K562 (cell line): ENCODE measurements at regions not wholly inside any gene's neighbourhood (a gene's known extent, or its start where the extent isn't known, plus 50 kb on each side); places are given as distances from the start of the nearest gene placed in this dataset.

Experiments
- ATAC-seq: fragments of 200-7000 bp; cut with Tn5 transposase; 3 replicates; pipeline ENCODE4 v1.9.1; 2020; ENCODE audit warnings: moderate library complexity
- BruUV-seq: library from RNA; stranded (reverse); fragments of 400-500 nt; replicated peaks from 2 replicates; lab custom pipeline; 2021; lab: Mats Ljungman, UMichigan
- CTCF ChIA-PET: fragments of 300-600 bp; formaldehyde crosslinking; extraction: SDS; loops from one replicate; lab custom pipeline; 2021; ENCODE audit warnings: low intra/inter-chr PET ratio; lab: Yijun Ruan, JAX
- POLR2A ChIA-PET: fragments of 300-600, 350-650 bp; sonication (Branson Sonifier 250); formaldehyde crosslinking; extraction: SDS; loops from one replicate; lab custom pipeline; 2021; ENCODE audit warnings: antibody characterized with exemption, inconsistent platforms; lab: Yijun Ruan, JAX
- DNase-seq, 4 experiments: peaks; one replicate each; pipeline versions ENCODE4 v3.0.0 to v3.0.0-alpha.2; 2011 to 2018; ENCODE audit warnings: low spot score in 3 of 4, mixed read lengths in 3 of 4; ENCODE audit errors: extremely low read depth in 1 of 4
- FAIRE-seq: peaks from 2 replicates; lab custom pipeline; 2011; peaks lifted over from hg19 to GRCh38; lab: Jason Lieb, UNC
- H2AFZ ChIP-seq: 2 replicates; pipeline ENCODE4 v1.6.0; 2011; ENCODE audit warnings: low read depth, low read length, control low read depth, inconsistent platforms
- H3K27ac ChIP-seq: fragments of 200-600 bp; 3 replicates; pipeline ENCODE4 v1.8.0; 2011; ENCODE audit warnings: low read depth, mild to moderate bottlenecking, control low read depth, inconsistent platforms, low read length, moderate library complexity, mixed read lengths; ENCODE audit errors: extremely low read depth
- H3K27me3 ChIP-seq, 2 experiments: fragments of 300-600 bp in 1 of 2; 2 replicates in 1 of 2; 3 replicates in 1 of 2; pipeline versions ENCODE4 v1.6.0 to v1.8.0; 2011; ENCODE audit warnings: inconsistent platforms in 2 of 2, low read length in 2 of 2, mild to moderate bottlenecking in 1 of 2, mixed read lengths in 1 of 2, moderate library complexity in 1 of 2; ENCODE audit not compliant: control insufficient read depth in 2 of 2, insufficient read depth in 2 of 2
- H3K36me3 ChIP-seq: fragments of 300-600 bp; 3 replicates; pipeline ENCODE4 v1.8.0; 2011; ENCODE audit warnings: mild to moderate bottlenecking, low read length, inconsistent platforms; ENCODE audit not compliant: control insufficient read depth, insufficient read depth
- H3K4me1 ChIP-seq, 2 experiments: fragments of 200-600 bp in 1 of 2; replicated peaks in 1 of 2; 2 replicates in 1 of 2; 3 replicates in 1 of 2; pipeline versions ENCODE4 v1.5.1 to v1.8.0; 2011; ENCODE audit warnings: inconsistent platforms in 2 of 2, low read length in 2 of 2, mild to moderate bottlenecking in 1 of 2, mixed read lengths in 1 of 2, moderate library complexity in 1 of 2; ENCODE audit not compliant: control insufficient read depth in 2 of 2, insufficient read depth in 2 of 2
- H3K4me2 ChIP-seq: 2 replicates; pipeline ENCODE4 v1.6.1; 2011; ENCODE audit warnings: low read length, control low read depth, inconsistent platforms, mixed read lengths; ENCODE audit not compliant: insufficient read depth
- H3K4me3 ChIP-seq: fragments of 200-600 bp; sonication (generic), shearing (Covaris generic); 2 replicates; pipeline ENCODE4 v1.5.1; 2016; ENCODE audit warnings: control low read depth, inconsistent platforms
- H3K79me2 ChIP-seq: fragments of 200-600 bp; 3 replicates; pipeline ENCODE4 v1.8.0; 2011; ENCODE audit warnings: low read length, inconsistent platforms; ENCODE audit not compliant: control insufficient read depth, insufficient read depth
- H3K9ac ChIP-seq, 2 experiments: 2 replicates each; pipeline versions ENCODE4 v1.6.0 to v1.6.1; 2011; ENCODE audit warnings: low read depth in 2 of 2, low read length in 2 of 2, control low read depth in 1 of 2, inconsistent platforms in 1 of 2, mild to moderate bottlenecking in 1 of 2, mixed read lengths in 1 of 2; ENCODE audit not compliant: insufficient read depth in 1 of 2
- H3K9me1 ChIP-seq: one replicate; pipeline ENCODE4 v1.6.0; 2011; ENCODE audit warnings: inconsistent platforms, mild to moderate bottlenecking, low read length, moderate library complexity; ENCODE audit not compliant: control insufficient read depth, insufficient read depth
- H3K9me3 ChIP-seq: replicated peaks from 2 replicates; pipeline ENCODE4 v1.5.1; 2011; ENCODE audit warnings: low read depth, low read length, inconsistent platforms; ENCODE audit not compliant: control insufficient read depth, insufficient read depth
- H4K20me1 ChIP-seq: replicated peaks from 2 replicates; pipeline ENCODE4 v1.6.1; 2011; ENCODE audit warnings: low read length, inconsistent platforms, mixed read lengths; ENCODE audit not compliant: control insufficient read depth, insufficient read depth
- ADNP ChIP-seq: fragments of 200-800 bp; sonication (Bioruptor generic); IDR thresholded peaks from 2 replicates; pipeline ENCODE4 v1.6.1; 2016; ENCODE audit warnings: missing genetic modification characterization, missing compliant biosample characterization
- ARHGAP35 ChIP-seq: fragments of 450-650 bp; IDR thresholded peaks from 2 replicates; pipeline ENCODE4 v1.6.1; 2018; ENCODE audit not compliant: partially characterized antibody
- BACH1 ChIP-seq: fragments of 200-800 bp; sonication (Bioruptor generic); IDR thresholded peaks from 2 replicates; pipeline ENCODE4 v1.6.1; 2016; ENCODE audit warnings: missing genetic modification characterization, missing compliant biosample characterization
- CAMTA2 ChIP-seq: fragments of 250-450 bp; sonication (Bioruptor Pico); conservative IDR thresholded peaks from 2 replicates; pipeline ENCODE4 v1.5.1; 2022
- ELF4 ChIP-seq: fragments of 450-650 bp; formaldehyde crosslinking; IDR thresholded peaks from 2 replicates; pipeline ENCODE4 v1.4.0; 2022; ENCODE audit warnings: missing genetic modification characterization
- MAFK ChIP-seq: IDR thresholded peaks from 2 replicates; pipeline ENCODE4 v1.6.1; 2011; ENCODE audit warnings: low read length, improper control_type of control experiment
- TEAD4 ChIP-seq, 2 experiments: sonication (generic) in 1 of 2; formaldehyde crosslinking in 1 of 2; IDR thresholded peaks; 2 replicates each; pipeline versions ENCODE4 v1.6.1 to v1.8.0; 2012 to 2022; ENCODE audit warnings: borderline replicate concordance in 1 of 2, inconsistent platforms in 1 of 2, low read length in 1 of 2, mild to moderate bottlenecking in 1 of 2, missing genetic modification reagents in 1 of 2
- ZNF253 ChIP-seq: fragments of 250-450 bp; sonication (Bioruptor Pico); conservative IDR thresholded peaks from 2 replicates; pipeline ENCODE4 v1.6.1; 2021; ENCODE audit warnings: mild to moderate bottlenecking
- ZNF644 ChIP-seq: fragments of 200-800 bp; sonication (Bioruptor generic); IDR thresholded peaks from 2 replicates; pipeline ENCODE4 v1.6.1; 2016; ENCODE audit warnings: low read depth, missing genetic modification characterization, missing compliant biosample characterization
- WGBS: fragments of 100-300 bp; shearing (Covaris generic); methylation state at CpG from one replicate; pipeline ENCODE4 v1.1.6; 2016; ENCODE audit warnings: low coverage, mixed read lengths; ENCODE audit not compliant: insufficient coverage; ENCODE audit errors: missing lambda C conversion rate; 5-methylcytosine and 5-hydroxymethylcytosine counted together
- in situ Hi-C: fragments of 300-500 bp; cut with MboI; formaldehyde crosslinking; loops from 4 replicates; pipeline ENCODE4 v1.15.0; 2018; ENCODE audit warnings: inconsistent platforms, mixed read lengths
- intact Hi-C: fragments of 100-400 bp; cut with micrococcal nuclease; formaldehyde crosslinking; loops from 2 replicates; pipeline ENCODE4 v1.14.2; 2022
- TF ChIP-seq, protein P1 (sequence below): sonication (generic); formaldehyde crosslinking; IDR thresholded peaks from 2 replicates; pipeline ENCODE4 v1.8.0; 2023; ENCODE audit warnings: mild to moderate bottlenecking, missing genetic modification reagents
- TF ChIP-seq, protein P2 (sequence below): sonication (generic); formaldehyde crosslinking; IDR thresholded peaks from 2 replicates; pipeline ENCODE4 v1.8.1; 2023; ENCODE audit warnings: mild to moderate bottlenecking, missing genetic modification reagents
- TF ChIP-seq, protein P3 (sequence below): fragments of 250-450 bp; sonication (Bioruptor Pico); IDR thresholded peaks from 2 replicates; pipeline ENCODE4 v1.8.0; 2022; ENCODE audit warnings: inconsistent platforms
- TF ChIP-seq, protein P4 (sequence below): sonication (generic); formaldehyde crosslinking; IDR thresholded peaks from 2 replicates; pipeline ENCODE4 v1.9.0; 2022; ENCODE audit warnings: mild to moderate bottlenecking, missing genetic modification reagents
- TF ChIP-seq, protein P5 (sequence below): fragments of 450-650 bp; IDR thresholded peaks from 2 replicates; pipeline ENCODE4 v1.6.1; 2016; ENCODE audit warnings: antibody characterized with exemption
- TF ChIP-seq, protein P6 (sequence below): IDR thresholded peaks from 2 replicates; pipeline ENCODE4 v1.6.1; 2016; ENCODE audit warnings: missing genetic modification characterization, missing compliant biosample characterization

DNA sequence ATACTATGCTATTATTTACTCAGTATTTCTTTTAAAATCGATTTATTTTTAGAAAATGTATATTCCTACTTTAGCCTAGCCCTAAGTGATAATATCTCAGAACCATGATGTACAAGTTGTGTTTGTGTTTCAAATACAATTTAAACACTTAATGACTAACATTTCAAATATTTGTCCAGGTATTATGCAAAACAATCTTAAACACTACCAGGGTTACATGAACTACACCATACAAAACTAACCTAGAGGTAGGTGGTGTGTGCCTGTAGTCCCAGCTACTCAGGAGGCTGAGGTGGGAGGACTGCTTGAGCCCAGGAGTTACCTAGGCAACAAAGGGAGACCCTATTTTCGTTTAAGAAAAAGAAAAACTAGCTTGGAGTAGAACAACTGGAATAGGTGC is 83.0 kb upstream of the TMEM33 start (continued):
- TF ChIP-seq, protein P1, sequence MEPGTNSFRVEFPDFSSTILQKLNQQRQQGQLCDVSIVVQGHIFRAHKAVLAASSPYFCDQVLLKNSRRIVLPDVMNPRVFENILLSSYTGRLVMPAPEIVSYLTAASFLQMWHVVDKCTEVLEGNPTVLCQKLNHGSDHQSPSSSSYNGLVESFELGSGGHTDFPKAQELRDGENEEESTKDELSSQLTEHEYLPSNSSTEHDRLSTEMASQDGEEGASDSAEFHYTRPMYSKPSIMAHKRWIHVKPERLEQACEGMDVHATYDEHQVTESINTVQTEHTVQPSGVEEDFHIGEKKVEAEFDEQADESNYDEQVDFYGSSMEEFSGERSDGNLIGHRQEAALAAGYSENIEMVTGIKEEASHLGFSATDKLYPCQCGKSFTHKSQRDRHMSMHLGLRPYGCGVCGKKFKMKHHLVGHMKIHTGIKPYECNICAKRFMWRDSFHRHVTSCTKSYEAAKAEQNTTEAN = no peak

DNA sequence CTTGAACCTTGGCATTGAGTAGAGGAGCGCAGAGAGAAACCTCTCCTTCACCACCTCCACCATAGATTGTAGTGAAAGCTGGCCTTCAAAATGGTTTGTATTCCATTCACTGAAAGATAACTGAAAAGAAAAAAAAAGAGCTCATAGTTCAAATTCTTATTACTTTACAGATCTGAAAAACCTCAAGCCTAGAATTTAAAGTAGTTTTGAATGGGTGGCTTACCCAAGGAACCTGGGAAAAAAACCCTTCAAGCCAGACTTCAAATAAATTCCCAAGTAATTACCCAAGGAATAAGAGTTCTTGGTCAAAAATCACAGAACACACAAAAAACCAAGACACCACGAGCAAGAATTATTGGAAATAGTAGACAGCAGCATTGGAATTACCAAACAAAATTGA is 83.6 kb upstream of the TMEM33 start:
- DNase-seq (no peak), ATAC-seq (no peak), FAIRE-seq (no peak)
- Histone ChIP-seq H3K4me1 (no peaks in the 10 kb centered on the region), H3K79me2 (no peaks in the 10 kb centered on the region), H3K27me3 (0 out of 5 replicates have a peak, but pooled peaks cover 0 to 3% of the 10 kb centered on the region in 2 experiments), H3K4me2 (no peak overlapping the region), H3K9ac (no peak overlapping the region), H3K9me1 (no peaks in the 10 kb centered on the region), H3K4me3 (no peak overlapping the region), H4K20me1 (no peaks in the 10 kb centered on the region), H3K36me3 (no peaks in the 10 kb centered on the region), H2AFZ (no peak overlapping the region), H3K9me3 (no peaks in the 10 kb centered on the region), H3K27ac (no peak overlapping the region)
- ChIA-PET CTCF (no interaction called here), POLR2A (no interaction called here)
- intact Hi-C loops (no loop called here), in situ Hi-C loops (no loop called here)
- BruUV-seq = no TSS peak
- whole genome bisulfite sequencing = 0% methylated on average over 2 of the region's 2 CpGs
- TF ChIP-seq, protein P2, sequence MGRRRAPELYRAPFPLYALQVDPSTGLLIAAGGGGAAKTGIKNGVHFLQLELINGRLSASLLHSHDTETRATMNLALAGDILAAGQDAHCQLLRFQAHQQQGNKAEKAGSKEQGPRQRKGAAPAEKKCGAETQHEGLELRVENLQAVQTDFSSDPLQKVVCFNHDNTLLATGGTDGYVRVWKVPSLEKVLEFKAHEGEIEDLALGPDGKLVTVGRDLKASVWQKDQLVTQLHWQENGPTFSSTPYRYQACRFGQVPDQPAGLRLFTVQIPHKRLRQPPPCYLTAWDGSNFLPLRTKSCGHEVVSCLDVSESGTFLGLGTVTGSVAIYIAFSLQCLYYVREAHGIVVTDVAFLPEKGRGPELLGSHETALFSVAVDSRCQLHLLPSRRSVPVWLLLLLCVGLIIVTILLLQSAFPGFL (CRISPR knock-in tag) = no peak
- TF ChIP-seq ELF4 (CRISPR knock-in tag) (no peak), BACH1 (no peak), MAFK (no peak), ZNF644 (no peak), TEAD4 (IDR thresholded peaks at IDR 0.05; ENCODE audit: low read length) (no peak), TEAD4 (CRISPR knock-in tag; IDR thresholded peaks at IDR 0.05; ENCODE audit: borderline replicate concordance) (no peak), ARHGAP35 (no peak), ADNP (tag) (no peak), ZNF253 (CRISPR knock-in tag) (no peak), CAMTA2 (CRISPR knock-in tag) (no peak)
- TF ChIP-seq, protein P3, sequence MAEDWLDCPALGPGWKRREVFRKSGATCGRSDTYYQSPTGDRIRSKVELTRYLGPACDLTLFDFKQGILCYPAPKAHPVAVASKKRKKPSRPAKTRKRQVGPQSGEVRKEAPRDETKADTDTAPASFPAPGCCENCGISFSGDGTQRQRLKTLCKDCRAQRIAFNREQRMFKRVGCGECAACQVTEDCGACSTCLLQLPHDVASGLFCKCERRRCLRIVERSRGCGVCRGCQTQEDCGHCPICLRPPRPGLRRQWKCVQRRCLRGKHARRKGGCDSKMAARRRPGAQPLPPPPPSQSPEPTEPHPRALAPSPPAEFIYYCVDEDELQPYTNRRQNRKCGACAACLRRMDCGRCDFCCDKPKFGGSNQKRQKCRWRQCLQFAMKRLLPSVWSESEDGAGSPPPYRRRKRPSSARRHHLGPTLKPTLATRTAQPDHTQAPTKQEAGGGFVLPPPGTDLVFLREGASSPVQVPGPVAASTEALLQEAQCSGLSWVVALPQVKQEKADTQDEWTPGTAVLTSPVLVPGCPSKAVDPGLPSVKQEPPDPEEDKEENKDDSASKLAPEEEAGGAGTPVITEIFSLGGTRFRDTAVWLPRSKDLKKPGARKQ (CRISPR knock-in tag) = no peak
- TF ChIP-seq, protein P4, sequence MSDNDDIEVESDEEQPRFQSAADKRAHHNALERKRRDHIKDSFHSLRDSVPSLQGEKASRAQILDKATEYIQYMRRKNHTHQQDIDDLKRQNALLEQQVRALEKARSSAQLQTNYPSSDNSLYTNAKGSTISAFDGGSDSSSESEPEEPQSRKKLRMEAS = no peak
- TF ChIP-seq, protein P5, sequence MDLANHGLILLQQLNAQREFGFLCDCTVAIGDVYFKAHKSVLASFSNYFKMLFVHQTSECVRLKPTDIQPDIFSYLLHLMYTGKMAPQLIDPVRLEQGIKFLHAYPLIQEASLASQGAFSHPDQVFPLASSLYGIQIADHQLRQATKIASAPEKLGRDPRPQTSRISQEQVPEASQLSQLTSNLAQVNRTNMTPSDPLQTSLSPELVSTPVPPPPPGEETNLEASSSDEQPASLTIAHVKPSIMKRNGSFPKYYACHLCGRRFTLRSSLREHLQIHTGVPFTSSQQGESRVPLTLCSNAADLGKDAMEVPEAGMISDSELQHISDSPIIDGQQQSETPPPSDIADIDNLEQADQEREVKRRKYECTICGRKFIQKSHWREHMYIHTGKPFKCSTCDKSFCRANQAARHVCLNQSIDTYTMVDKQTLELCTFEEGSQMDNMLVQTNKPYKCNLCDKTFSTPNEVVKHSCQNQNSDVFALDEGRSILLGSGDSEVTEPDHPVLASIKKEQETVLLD = no peak
- TF ChIP-seq, protein P6, sequence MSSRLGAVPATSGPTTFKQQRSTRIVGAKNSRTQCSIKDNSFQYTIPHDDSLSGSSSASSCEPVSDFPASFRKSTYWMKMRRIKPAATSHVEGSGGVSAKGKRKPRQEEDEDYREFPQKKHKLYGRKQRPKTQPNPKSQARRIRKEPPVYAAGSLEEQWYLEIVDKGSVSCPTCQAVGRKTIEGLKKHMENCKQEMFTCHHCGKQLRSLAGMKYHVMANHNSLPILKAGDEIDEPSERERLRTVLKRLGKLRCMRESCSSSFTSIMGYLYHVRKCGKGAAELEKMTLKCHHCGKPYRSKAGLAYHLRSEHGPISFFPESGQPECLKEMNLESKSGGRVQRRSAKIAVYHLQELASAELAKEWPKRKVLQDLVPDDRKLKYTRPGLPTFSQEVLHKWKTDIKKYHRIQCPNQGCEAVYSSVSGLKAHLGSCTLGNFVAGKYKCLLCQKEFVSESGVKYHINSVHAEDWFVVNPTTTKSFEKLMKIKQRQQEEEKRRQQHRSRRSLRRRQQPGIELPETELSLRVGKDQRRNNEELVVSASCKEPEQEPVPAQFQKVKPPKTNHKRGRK (tag) = no peak
